Stimulated activated naive CD8-positive, alpha-beta T cell treated with anti-CD3 and anti-CD28 coated beads, Interleukin-15, Interleukin-2, amounts not matched to agents 100 U/mL and 50 U/mL, for 24 hours (primary cell): ENCODE measurements at regions not wholly inside any gene's neighbourhood (a gene's known extent, or its start where the extent isn't known, plus 50 kb on each side); places are given as distances from the start of the nearest gene placed in this dataset.
"Not testable (repeated sequence)": the region's sequence is repeated elsewhere in the genome, so short reads cannot be mapped to it uniquely, and the experiment has no call there.

Source experiments
- ATAC-seq: fragments of 150-1000 bp; cut with Tn5 transposase; one replicate; pipeline ENCODE4 v1.10.0; 2021
- DNase-seq: peaks from one replicate; pipeline ENCODE4 v3.0.0; 2021

GRCh38 chr7:10299384-10299783, 674.3 kb upstream of the PHF14 start:
- ATAC-seq: no peak

GRCh38 chr7:10300577-10300976, 673.1 kb upstream of the PHF14 start:
- ATAC-seq (no peak), DNase-seq (no peak)

More at GRCh38 chr7:10299384-10299783, 674.3 kb upstream of the PHF14 start:
- DNase-seq: no peak

- ATAC-seq: no peak
- DNase-seq: no peak
Observed at GRCh38 chr7:10308276-10308675, 665.4 kb upstream of the PHF14 start.

GRCh38 chr7:10312942-10313341, 660.7 kb upstream of the PHF14 start:
- DNase-seq (no peak), ATAC-seq (no peak)

GRCh38 chr7:10315881-10316280, 657.8 kb upstream of the PHF14 start:
- no peak for DNase-seq
- no peak for ATAC-seq

GRCh38 chr7:10316488-10316887, 657.2 kb upstream of the PHF14 start:
- ATAC-seq: no peak
- no peak for DNase-seq

GRCh38 chr7:10325395-10325794, 648.3 kb upstream of the PHF14 start:
- ATAC-seq: no peak
- DNase-seq: no peak

GRCh38 chr7:10343108-10343507, 630.6 kb upstream of the PHF14 start:
- DNase-seq: no peak
- no peak for ATAC-seq

- no peak for ATAC-seq
- no peak for DNase-seq
Observed at GRCh38 chr7:10346032-10346431, 627.6 kb upstream of the PHF14 start.

GRCh38 chr7:10355816-10356215, 617.9 kb upstream of the PHF14 start:
- DNase-seq (no peak), ATAC-seq (no peak)

GRCh38 chr7:10360050-10360449, 613.6 kb upstream of the PHF14 start:
- DNase-seq: no peak
- ATAC-seq: no peak

- ATAC-seq (no peak), DNase-seq (no peak)
Observed at GRCh38 chr7:10401793-10402192, 571.9 kb upstream of the PHF14 start.

GRCh38 chr7:10412422-10413019, 561.2 kb upstream of the PHF14 start:
- ATAC-seq (no peak), DNase-seq (peak; percentile 18)

- ATAC-seq: no peak
- no peak for DNase-seq
Observed at GRCh38 chr7:10418985-10419384, 554.7 kb upstream of the PHF14 start.

GRCh38 chr7:10429031-10429430, 544.6 kb upstream of the PHF14 start:
- ATAC-seq: no peak

GRCh38 chr7:10429511-10429910, 544.2 kb upstream of the PHF14 start:
- DNase-seq (no peak), ATAC-seq (no peak)

More at GRCh38 chr7:10429031-10429430, 544.6 kb upstream of the PHF14 start:
- DNase-seq: no peak

- ATAC-seq (no peak), DNase-seq (no peak)
Observed at GRCh38 chr7:10436302-10436701, 537.4 kb upstream of the PHF14 start.

GRCh38 chr7:10439027-10439426, 534.6 kb upstream of the PHF14 start:
- no peak for ATAC-seq
- no peak for DNase-seq

GRCh38 chr7:10455936-10456335, 517.7 kb upstream of the PHF14 start:
- DNase-seq (no peak), ATAC-seq (no peak)

GRCh38 chr7:10460474-10460873, 513.2 kb upstream of the PHF14 start:
- ATAC-seq: no peak
- no peak for DNase-seq

GRCh38 chr7:10463701-10464100, 510.0 kb upstream of the PHF14 start:
- no peak for DNase-seq
- ATAC-seq: no peak

GRCh38 chr7:10465536-10465935, 508.1 kb upstream of the PHF14 start:
- DNase-seq, ATAC-seq: not testable (repeated sequence)

GRCh38 chr7:10468908-10469307, 504.8 kb upstream of the PHF14 start:
- ATAC-seq: no peak

GRCh38 chr7:10469476-10469875, 504.2 kb upstream of the PHF14 start:
- ATAC-seq (no peak), DNase-seq (no peak)

More at GRCh38 chr7:10468908-10469307, 504.8 kb upstream of the PHF14 start:
- DNase-seq: no peak
